GM12872 (cell line): ENCODE measurements at regions not wholly inside any gene's neighbourhood (a gene's known extent, or its start where the extent isn't known, plus 50 kb on each side); places are given as distances from the start of the nearest gene placed in this dataset.

ENCODE experiments used
- CTCF ChIP-seq: IDR thresholded peaks from 3 replicates; pipeline ENCODE4 v1.5.1; 2011; ENCODE audit warnings: low read depth, mild to moderate bottlenecking, low read length, moderate library complexity; ENCODE audit not compliant: insufficient read depth

- no peak for TF ChIP-seq CTCF
Measured at GRCh38 chr2:106285237-106285829, 91.2 kb upstream of the UXS1 start.

- TF ChIP-seq CTCF = no peak
Measured at GRCh38 chr2:106284691-106285202, 90.6 kb upstream of the UXS1 start.

GRCh38 chr2:106284255-106284654, 90.2 kb upstream of the UXS1 start:
- no peak for TF ChIP-seq CTCF

- no peak for TF ChIP-seq CTCF
Measured at GRCh38 chr2:106282462-106283170, 88.5 kb upstream of the UXS1 start.

- no peak for TF ChIP-seq CTCF
Measured at GRCh38 chr2:106280722-106281446, 86.8 kb upstream of the UXS1 start.

GRCh38 chr2:106280224-106280623, 86.1 kb upstream of the UXS1 start:
- no peak for TF ChIP-seq CTCF

- no peak for TF ChIP-seq CTCF
Measured at GRCh38 chr2:106278112-106278876, 84.2 kb upstream of the UXS1 start.
